SU-DHL-6 (cell line): ENCODE measurements at regions not wholly inside any gene's neighbourhood (a gene's known extent, or its start where the extent isn't known, plus 50 kb on each side); places are given as distances from the start of the nearest gene placed in this dataset.

ENCODE experiments used
- H2AFZ ChIP-seq: fragments of 200-600 bp; sonication (generic); 2 replicates; pipeline ENCODE4 v1.6.1; 2014; ENCODE audit warnings: low read depth, mild to moderate bottlenecking, moderate library complexity, mixed read lengths, antibody characterized with exemption, low read length; ENCODE audit not compliant: severe bottlenecking
- H3F3A ChIP-seq: fragments of 200-600 bp; shearing (Covaris generic); 2 replicates; pipeline ENCODE4 v1.6.0; 2016; ENCODE audit warnings: antibody characterized with exemption, mild to moderate bottlenecking; ENCODE audit not compliant: insufficient read depth
- H3K27ac ChIP-seq: fragments of 200-600 bp; sonication (generic); 2 replicates; pipeline ENCODE4 v1.5.1; 2016; ENCODE audit warnings: low read depth, mild to moderate bottlenecking, low read length, moderate library complexity, mixed read lengths
- H3K27me3 ChIP-seq: fragments of 200-600 bp; sonication (generic), shearing (Covaris generic); 2 replicates; pipeline ENCODE4 v1.6.0; 2014; ENCODE audit warnings: mild to moderate bottlenecking, low read length
- H3K36me3 ChIP-seq: fragments of 200-600 bp; sonication (generic); 2 replicates; pipeline ENCODE4 v1.6.1; 2014; ENCODE audit warnings: mild to moderate bottlenecking, low read length, mixed read lengths
- H3K4me2 ChIP-seq: fragments of 300-600, 200-600 bp; shearing (Covaris generic), sonication (generic); 2 replicates; pipeline ENCODE4 v1.6.0; 2014; ENCODE audit warnings: low read length, low read depth, mild to moderate bottlenecking; ENCODE audit not compliant: poor library complexity, severe bottlenecking
- H3K4me3 ChIP-seq: fragments of 200-600 bp; sonication (generic); 2 replicates; pipeline ENCODE4 v1.5.1; 2014; ENCODE audit warnings: antibody characterized with exemption, low read length, mild to moderate bottlenecking, mixed read lengths; ENCODE audit not compliant: insufficient read depth, poor library complexity, severe bottlenecking
- H3K79me2 ChIP-seq: fragments of 200-600 bp; sonication (generic); 2 replicates; pipeline ENCODE4 v1.6.1; 2014; ENCODE audit warnings: mild to moderate bottlenecking, low read length, moderate library complexity; ENCODE audit not compliant: insufficient read depth
- H3K9ac ChIP-seq: fragments of 200-600 bp; sonication (generic); 2 replicates; pipeline ENCODE4 v1.7.0; 2014; ENCODE audit warnings: mild to moderate bottlenecking, low read length
- H3K9me2 ChIP-seq: fragments of 200-600 bp; sonication (generic); replicated peaks from 2 replicates; pipeline ENCODE4 v1.6.1; 2014; ENCODE audit warnings: low read length; ENCODE audit not compliant: insufficient read depth
- H3K9me3 ChIP-seq: fragments of 200-600 bp; sonication (generic); 2 replicates; pipeline ENCODE4 v1.6.1; 2014; ENCODE audit warnings: low read length, mixed read lengths; ENCODE audit not compliant: insufficient read depth
- H4K20me1 ChIP-seq: fragments of 200-600 bp; sonication (generic); 2 replicates; pipeline ENCODE4 v1.6.1; 2014; ENCODE audit warnings: low read depth, mild to moderate bottlenecking, antibody characterized with exemption, low read length, moderate library complexity, mixed read lengths
- CTCF ChIP-seq: fragments of 200-600 bp; sonication (generic); IDR thresholded peaks from one replicate; pipeline ENCODE4 v1.5.1; 2017; ENCODE audit warnings: antibody characterized with exemption, mild to moderate bottlenecking, low read length, moderate library complexity; ENCODE audit not compliant: insufficient read depth, poor library complexity, severe bottlenecking
- EZH2phosphoT487 ChIP-seq: fragments of 200-600 bp; sonication (generic), shearing (Covaris generic); conservative IDR thresholded peaks from 2 replicates; pipeline ENCODE4 v1.6.1; 2018; ENCODE audit warnings: mild to moderate bottlenecking, antibody characterized with exemption, low read length, moderate library complexity, mixed read lengths

GRCh38 chr15:77542491-77543001, 90.2 kb downstream of the LINGO1 start:
- peak overlapping the region; percentile 61 for H3K9ac ChIP-seq
- TF ChIP-seq EZH2phosphoT487 = no peak
- no peak for TF ChIP-seq CTCF
- no peaks in the 10 kb centered on the region for H3F3A ChIP-seq
- no peaks in the 10 kb centered on the region for H3K79me2 ChIP-seq
- H3K4me2 ChIP-seq = peak overlapping the region; percentile 55
- H3K27ac ChIP-seq = no peak overlapping the region
- no peaks in the 10 kb centered on the region for H4K20me1 ChIP-seq
- H3K27me3 ChIP-seq = no peaks in the 10 kb centered on the region
- peak overlapping the region; percentile 90 for H2AFZ ChIP-seq
- no peaks in the 10 kb centered on the region for H3K9me3 ChIP-seq
- H3K9me2 ChIP-seq = no peaks in the 10 kb centered on the region
- peak overlapping the region; percentile 46 for H3K4me3 ChIP-seq
- H3K36me3 ChIP-seq = no peaks in the 10 kb centered on the region

GRCh38 chr15:77541421-77542181, 91.1 kb downstream of the LINGO1 start:
- H3K9ac ChIP-seq = no peak overlapping the region
- H3K79me2 ChIP-seq = no peaks in the 10 kb centered on the region
- no peak overlapping the region for H2AFZ ChIP-seq
- no peak overlapping the region for H3K27ac ChIP-seq
- no peak overlapping the region for H3K4me3 ChIP-seq
- no peak overlapping the region for H3K4me2 ChIP-seq
- no peaks in the 10 kb centered on the region for H3K27me3 ChIP-seq
- no peak for TF ChIP-seq CTCF
- TF ChIP-seq EZH2phosphoT487 = no peak
- H3K9me2 ChIP-seq = no peaks in the 10 kb centered on the region
- H3F3A ChIP-seq = no peaks in the 10 kb centered on the region
- H4K20me1 ChIP-seq = no peaks in the 10 kb centered on the region
- H3K9me3 ChIP-seq = no peaks in the 10 kb centered on the region
- no peaks in the 10 kb centered on the region for H3K36me3 ChIP-seq

- no peak overlapping the region for H3K4me2 ChIP-seq
- H3K36me3 ChIP-seq = no peaks in the 10 kb centered on the region
- no peaks in the 10 kb centered on the region for H3K79me2 ChIP-seq
- H3K27ac ChIP-seq = no peak overlapping the region
- no peaks in the 10 kb centered on the region for H3K9me2 ChIP-seq
- TF ChIP-seq CTCF (no peak), EZH2phosphoT487 (no peak)
- no peaks in the 10 kb centered on the region for H3K9me3 ChIP-seq
- no peaks in the 10 kb centered on the region for H3K27me3 ChIP-seq
- H3F3A ChIP-seq = no peaks in the 10 kb centered on the region
- H3K9ac ChIP-seq = no peak overlapping the region
- H3K4me3 ChIP-seq = no peak overlapping the region
- no peak overlapping the region for H2AFZ ChIP-seq
- no peaks in the 10 kb centered on the region for H4K20me1 ChIP-seq
These were observed 92.2 kb downstream of the LINGO1 start for GRCh38 chr15:77540312-77541060.
